Esophagus squamous epithelium (tissue), 5 donors: ENCODE measurements at regions not wholly inside any gene's neighbourhood (a gene's known extent, or its start where the extent isn't known, plus 50 kb on each side); places are given as distances from the start of the nearest gene placed in this dataset.

Experiments
- DNase-seq: peaks from one replicate; lab custom pipeline; 2025; lab: John Stamatoyannopoulos, UW
- H3K27ac ChIP-seq, 4 donors: fragments of 200-600 bp; sonication (generic); one replicate each; pipeline ENCODE4 v1.5.1; 2016 to 2019; ENCODE audit warnings: mild to moderate bottlenecking in 1 of 4
- H3K27me3 ChIP-seq, 4 donors: fragments of 200-600 bp; sonication (generic); 1 replicate in 3 of 4; 2 replicates in 1 of 4; pipeline versions ENCODE4 v1.5.1 to v1.6.0; 2017 to 2021; ENCODE audit warnings: antibody characterized with exemption in 1 of 4
- H3K36me3 ChIP-seq, 3 donors: fragments of 200-600 bp; sonication (generic); one replicate each; pipeline ENCODE4 v1.5.1; 2016 to 2019
- H3K4me1 ChIP-seq, 3 donors: fragments of 200-600 bp; sonication (generic); one replicate each; pipeline ENCODE4 v1.5.1; 2017 to 2019
- H3K4me3 ChIP-seq, 4 donors: fragments of 200-600 bp; sonication (generic); 1 replicate in 3 of 4; 2 replicates in 1 of 4; pipeline ENCODE4 v1.5.1; 2016 to 2019; ENCODE audit warnings: mild to moderate bottlenecking in 2 of 4, moderate library complexity in 1 of 4
- H3K9me3 ChIP-seq, 3 donors: fragments of 200-600 bp; sonication (generic); one replicate each; pipeline ENCODE4 v1.5.1; 2016 to 2019
- POLR2A ChIP-seq, 4 donors: fragments of 450-650 bp; IDR thresholded peaks; one replicate each; pipeline ENCODE4 v1.6.1; 2017; ENCODE audit warnings: antibody characterized with exemption in 4 of 4, mild to moderate bottlenecking in 4 of 4, moderate library complexity in 3 of 4
- WGBS, 2 donors: methylation state at CpG; one replicate each; pipeline ENCODE4 v1.1.5; 2018; 5-methylcytosine and 5-hydroxymethylcytosine counted together
- intact Hi-C: fragments of 100-400 bp; cut with DNase I; formaldehyde crosslinking; loops from one replicate; pipeline ENCODE4 v1.15.0; 2022
- TF ChIP-seq, protein P1 (sequence below), 6 experiments: fragments of 450-650 bp in 4 of 6; fragments of 200-600 bp in 2 of 6; sonication (generic) in 2 of 6; IDR thresholded peaks; one replicate each; pipeline ENCODE4 v1.5.1; 2016 to 2019; ENCODE audit warnings: antibody characterized with exemption in 6 of 6, mild to moderate bottlenecking in 4 of 6, moderate library complexity in 4 of 6
- donor health status: DM: yes; HTN: yes; CAD: no.

GRCh38 chr6:19472850-19473249 lies 364.3 kb upstream of the ID4 start:
- H3K27me3 ChIP-seq, result no peaks in the 10 kb centered on the region
- H3K27ac ChIP-seq, result no peak overlapping the region
- no peaks in the 10 kb centered on the region for H3K9me3 ChIP-seq
- H3K4me1 ChIP-seq, result peaks cover 0 to 16% (median 0%) of the 10 kb centered on the region in 3 donors
- 69 to 72% methylated on average over 4 of the region's 4 CpGs for WGBS, 2 donors
- no peak for TF ChIP-seq POLR2A (IDR thresholded peaks at IDR 0.05)
- TF ChIP-seq, protein P1, sequence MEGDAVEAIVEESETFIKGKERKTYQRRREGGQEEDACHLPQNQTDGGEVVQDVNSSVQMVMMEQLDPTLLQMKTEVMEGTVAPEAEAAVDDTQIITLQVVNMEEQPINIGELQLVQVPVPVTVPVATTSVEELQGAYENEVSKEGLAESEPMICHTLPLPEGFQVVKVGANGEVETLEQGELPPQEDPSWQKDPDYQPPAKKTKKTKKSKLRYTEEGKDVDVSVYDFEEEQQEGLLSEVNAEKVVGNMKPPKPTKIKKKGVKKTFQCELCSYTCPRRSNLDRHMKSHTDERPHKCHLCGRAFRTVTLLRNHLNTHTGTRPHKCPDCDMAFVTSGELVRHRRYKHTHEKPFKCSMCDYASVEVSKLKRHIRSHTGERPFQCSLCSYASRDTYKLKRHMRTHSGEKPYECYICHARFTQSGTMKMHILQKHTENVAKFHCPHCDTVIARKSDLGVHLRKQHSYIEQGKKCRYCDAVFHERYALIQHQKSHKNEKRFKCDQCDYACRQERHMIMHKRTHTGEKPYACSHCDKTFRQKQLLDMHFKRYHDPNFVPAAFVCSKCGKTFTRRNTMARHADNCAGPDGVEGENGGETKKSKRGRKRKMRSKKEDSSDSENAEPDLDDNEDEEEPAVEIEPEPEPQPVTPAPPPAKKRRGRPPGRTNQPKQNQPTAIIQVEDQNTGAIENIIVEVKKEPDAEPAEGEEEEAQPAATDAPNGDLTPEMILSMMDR (IDR thresholded peaks at IDR 0.05), result peak in 2 of 6 experiments; percentile 23 to 44
- H3K36me3 ChIP-seq, result no peaks in the 10 kb centered on the region
- DNase-seq, result no peak
- intact Hi-C loops, result no loop called here
- no peak overlapping the region for H3K4me3 ChIP-seq

DNA sequence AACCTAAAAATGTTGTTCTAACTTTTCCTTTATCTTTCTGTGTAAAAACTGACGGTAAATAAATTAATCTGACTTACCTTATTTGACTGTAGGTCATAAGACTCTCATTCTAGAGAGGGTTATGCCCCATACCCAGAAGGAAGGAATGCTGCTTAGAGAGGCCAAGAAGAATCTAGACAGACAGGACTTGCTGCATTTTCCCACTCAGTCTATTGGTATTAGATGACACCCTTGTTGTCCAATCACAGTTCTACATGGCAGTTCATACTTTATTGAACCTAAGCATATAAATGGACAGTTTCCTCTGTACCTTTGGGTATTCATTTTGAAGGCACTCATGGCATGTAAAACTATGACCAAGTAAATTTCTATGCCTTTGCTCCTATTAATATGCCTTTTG lies 359.6 kb upstream of the ID4 start:
- H3K4me1 ChIP-seq, result peaks cover 0 to 23% (median 4%) of the 10 kb centered on the region in 3 donors
- no peaks in the 10 kb centered on the region for H3K9me3 ChIP-seq
- 79 to 82% methylated on average over 1 of the region's 1 CpG for WGBS, 2 donors
- TF ChIP-seq, protein P1 (IDR thresholded peaks at IDR 0.05), result no peak
- no peak for TF ChIP-seq POLR2A (IDR thresholded peaks at IDR 0.05)
- DNase-seq, result no peak
- intact Hi-C loops, result no loop called here
- no peak overlapping the region for H3K4me3 ChIP-seq
- H3K27ac ChIP-seq, result peak overlapping the region in 1 of 4 donors; percentile 44
- H3K36me3 ChIP-seq, result no peaks in the 10 kb centered on the region
- H3K27me3 ChIP-seq, result no peaks in the 10 kb centered on the region

- H3K4me3 ChIP-seq, result no peak overlapping the region
- H3K27me3 ChIP-seq, result no peaks in the 10 kb centered on the region
- TF ChIP-seq, protein P1 (IDR thresholded peaks at IDR 0.05), result no peak
- no peak for TF ChIP-seq POLR2A (IDR thresholded peaks at IDR 0.05)
- 78 to 79% methylated on average over 4 of the region's 4 CpGs for WGBS, 2 donors
- no peaks in the 10 kb centered on the region for H3K9me3 ChIP-seq
- peaks cover 0 to 19% (median 4%) of the 10 kb centered on the region in 3 donors for H3K4me1 ChIP-seq
- H3K27ac ChIP-seq, result peak overlapping the region in 1 of 4 donors; percentile 17
- H3K36me3 ChIP-seq, result no peaks in the 10 kb centered on the region
- intact Hi-C loops, result no loop called here
- no peak for DNase-seq
Observed at GRCh38 chr6:19478273-19478672, 358.9 kb upstream of the ID4 start.

DNA sequence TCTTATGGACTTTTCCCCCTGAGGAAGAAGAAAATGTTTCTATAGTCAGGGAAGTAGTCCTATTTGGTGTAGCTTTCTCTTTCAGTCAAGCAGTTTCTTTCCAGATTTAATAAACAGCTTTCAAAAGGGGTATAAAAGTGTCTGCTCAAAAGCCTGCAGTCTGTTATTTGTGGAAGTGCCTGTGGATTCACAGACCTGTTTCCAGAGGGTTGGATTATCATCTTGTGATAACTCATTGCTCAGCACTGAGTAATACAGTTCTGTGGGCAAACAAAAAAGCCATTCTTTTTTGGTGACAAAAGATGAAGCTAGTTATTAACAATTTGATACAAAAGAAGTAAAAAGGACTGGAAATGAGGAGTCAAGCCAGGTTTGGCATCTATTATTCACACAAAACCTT lies 358.2 kb upstream of the ID4 start:
- intact Hi-C loops, result no loop called here
- Histone ChIP-seq H3K27me3 (no peaks in the 10 kb centered on the region), H3K36me3 (no peaks in the 10 kb centered on the region), H3K9me3 (no peaks in the 10 kb centered on the region), H3K4me3 (no peak overlapping the region), H3K4me1 (peaks cover 0 to 19% (median 4%) of the 10 kb centered on the region in 3 donors), H3K27ac (no peak overlapping the region)
- TF ChIP-seq POLR2A (IDR thresholded peaks at IDR 0.05), result no peak
- TF ChIP-seq, protein P1 (IDR thresholded peaks at IDR 0.05), result no peak
- no peak for DNase-seq

- Histone ChIP-seq H3K27ac (no peak overlapping the region), H3K36me3 (no peaks in the 10 kb centered on the region), H3K4me3 (no peak overlapping the region), H3K9me3 (no peaks in the 10 kb centered on the region), H3K4me1 (peaks cover 0 to 19% (median 4%) of the 10 kb centered on the region in 3 donors), H3K27me3 (no peaks in the 10 kb centered on the region)
- intact Hi-C loops, result no loop called here
- TF ChIP-seq, protein P1 (IDR thresholded peaks at IDR 0.05), result no peak
- no peak for TF ChIP-seq POLR2A (IDR thresholded peaks at IDR 0.05)
- DNase-seq, result no peak
Observed at GRCh38 chr6:19479551-19479950, 357.6 kb upstream of the ID4 start.
